Endothelial cell (in vitro differentiated cells): ENCODE measurements at regions not wholly inside any gene's neighbourhood (a gene's known extent, or its start where the extent isn't known, plus 50 kb on each side); places are given as distances from the start of the nearest gene placed in this dataset.

Experiments used
- DNase-seq: peaks from one replicate; pipeline ENCODE4 v3.0.0; 2021; ENCODE audit warnings: low spot score
- H3K27ac Mint-ChIP-seq: one replicate; pipeline ENCODE4 v1.8.0; 2021; ENCODE audit warnings: mixed read lengths, inconsistent platforms; ENCODE audit not compliant: unreplicated experiment
- H3K27me3 Mint-ChIP-seq: one replicate; pipeline ENCODE4 v1.8.0; 2021; ENCODE audit warnings: mild to moderate bottlenecking, moderate library complexity, mixed read lengths, inconsistent platforms; ENCODE audit not compliant: unreplicated experiment
- H3K36me3 Mint-ChIP-seq: one replicate; pipeline ENCODE4 v1.8.0; 2021; ENCODE audit warnings: mild to moderate bottlenecking, low read depth, mixed read lengths, inconsistent platforms; ENCODE audit not compliant: unreplicated experiment
- H3K4me1 Mint-ChIP-seq: one replicate; pipeline ENCODE4 v1.8.0; 2021; ENCODE audit warnings: mild to moderate bottlenecking, mixed read lengths, inconsistent platforms; ENCODE audit not compliant: unreplicated experiment
- H3K4me3 Mint-ChIP-seq: one replicate; pipeline ENCODE4 v1.8.0; 2021; ENCODE audit warnings: mild to moderate bottlenecking, mixed read lengths, inconsistent platforms; ENCODE audit not compliant: unreplicated experiment
- H3K9me3 Mint-ChIP-seq: one replicate; pipeline ENCODE4 v1.8.0; 2021; ENCODE audit warnings: mixed read lengths, inconsistent platforms; ENCODE audit not compliant: unreplicated experiment
- CTCF ChIP-seq: fragments of 200-600 bp; sonication (generic); IDR thresholded peaks from one replicate; pipeline ENCODE4 v1.5.0; 2021; ENCODE audit warnings: antibody characterized with exemption; ENCODE audit not compliant: unreplicated experiment

GRCh38 chr3:26845194-26845593 is 222.6 kb downstream of the LRRC3B start:
- TF ChIP-seq CTCF, result no peak
- no peak overlapping the region for H3K27ac Mint-ChIP-seq
- H3K27me3 Mint-ChIP-seq, result peaks cover 2% of the 10 kb centered on the region
- H3K4me1 Mint-ChIP-seq, result no peaks in the 10 kb centered on the region
- no peak for DNase-seq
- H3K9me3 Mint-ChIP-seq, result no peaks in the 10 kb centered on the region
- no peak overlapping the region for H3K4me3 Mint-ChIP-seq
- no peaks in the 10 kb centered on the region for H3K36me3 Mint-ChIP-seq

- Mint-ChIP-seq H3K9me3 (no peaks in the 10 kb centered on the region), H3K36me3 (no peaks in the 10 kb centered on the region), H3K27ac (no peak overlapping the region), H3K27me3 (peaks cover 2% of the 10 kb centered on the region), H3K4me1 (no peaks in the 10 kb centered on the region), H3K4me3 (no peak overlapping the region)
- DNase-seq, result no peak
- no peak for TF ChIP-seq CTCF
Measured at GRCh38 chr3:26847680-26848079, 225.1 kb downstream of the LRRC3B start.

- Mint-ChIP-seq H3K27me3 (no peaks in the 10 kb centered on the region), H3K4me3 (no peak overlapping the region), H3K27ac (no peak overlapping the region), H3K9me3 (no peaks in the 10 kb centered on the region), H3K4me1 (peaks cover 8% of the 10 kb centered on the region), H3K36me3 (no peaks in the 10 kb centered on the region)
- no peak for TF ChIP-seq CTCF
- no peak for DNase-seq
Measured at GRCh38 chr3:26894443-26894842, 271.9 kb downstream of the LRRC3B start.

DNA sequence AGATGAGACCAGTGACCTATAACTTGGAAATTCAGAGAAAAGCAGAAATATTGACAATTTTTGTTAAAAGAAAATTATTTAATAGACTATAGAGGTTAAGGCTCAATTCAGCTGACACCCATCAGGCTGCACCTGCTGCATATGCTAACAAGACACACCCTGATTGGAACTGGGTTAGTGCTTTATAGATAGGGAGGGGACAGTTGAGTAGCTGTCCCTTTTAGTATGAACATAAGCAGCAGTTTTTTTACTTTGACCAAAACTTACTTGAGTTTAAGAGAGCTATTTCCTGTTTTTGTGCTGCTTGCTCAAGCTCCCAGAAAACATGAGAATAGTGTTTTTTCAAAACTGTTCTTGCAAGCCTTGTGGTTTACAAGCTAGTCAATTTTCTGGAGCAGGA is 292.6 kb downstream of the LRRC3B start:
- no peak overlapping the region for H3K4me3 Mint-ChIP-seq
- H3K4me1 Mint-ChIP-seq, result peaks cover 4% of the 10 kb centered on the region
- H3K27me3 Mint-ChIP-seq, result peaks cover 2% of the 10 kb centered on the region
- H3K27ac Mint-ChIP-seq, result no peak overlapping the region
- no peak for TF ChIP-seq CTCF
- no peaks in the 10 kb centered on the region for H3K36me3 Mint-ChIP-seq
- no peaks in the 10 kb centered on the region for H3K9me3 Mint-ChIP-seq
- DNase-seq, result no peak

- DNase-seq, result no peak
- no peak for TF ChIP-seq CTCF
- H3K9me3 Mint-ChIP-seq, result no peaks in the 10 kb centered on the region
- no peaks in the 10 kb centered on the region for H3K36me3 Mint-ChIP-seq
- no peak overlapping the region for H3K4me3 Mint-ChIP-seq
- no peak overlapping the region for H3K27ac Mint-ChIP-seq
- H3K27me3 Mint-ChIP-seq, result no peaks in the 10 kb centered on the region
- peaks cover 11% of the 10 kb centered on the region for H3K4me1 Mint-ChIP-seq
Measured at GRCh38 chr3:26920646-26921478, 298.3 kb downstream of the LRRC3B start.
